ENCODE measurements at regions not wholly inside any gene's neighbourhood (a gene's known extent, or its start where the extent isn't known, plus 50 kb on each side); places are given as distances from the start of the nearest gene placed in this dataset.

- DNase-seq, result no peak
Observed at GRCh38 chr3:165444745-165445144, 248.6 kb upstream of the SLITRK3 start.

GRCh38 chr3:165443664-165444063, 247.5 kb upstream of the SLITRK3 start:
- no peak for DNase-seq

GRCh38 chr3:165442061-165442460, 245.9 kb upstream of the SLITRK3 start:
- no peak for DNase-seq

- DNase-seq, result no peak
Observed at GRCh38 chr3:165440380-165440779, 244.2 kb upstream of the SLITRK3 start.

- no peak for DNase-seq
Observed at GRCh38 chr3:165439765-165440164, 243.6 kb upstream of the SLITRK3 start.

GRCh38 chr3:165434516-165434915, 238.3 kb upstream of the SLITRK3 start:
- DNase-seq, result no peak

DNA sequence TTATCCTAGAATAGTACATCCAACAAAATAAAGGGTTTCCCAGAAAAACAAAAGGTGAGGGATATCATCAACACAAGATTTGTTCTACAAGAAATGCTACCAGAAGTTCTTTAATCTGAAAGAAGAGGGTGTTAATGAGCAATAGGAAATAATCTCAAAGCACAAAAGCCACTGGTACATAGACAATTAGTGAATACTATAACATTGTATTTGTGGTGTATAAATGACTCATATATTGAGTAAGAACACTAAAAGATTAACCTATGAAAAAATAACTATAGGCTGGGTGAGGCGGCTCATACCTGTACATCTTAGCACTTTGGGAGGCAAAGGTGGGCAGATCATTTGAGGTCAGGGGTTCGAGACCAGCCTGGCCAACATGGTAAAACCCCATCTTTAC, 210.2 kb upstream of the SLITRK3 start:
- DNase-seq, result no peak

- no peak for DNase-seq
Observed at GRCh38 chr3:165404357-165405027, 208.3 kb upstream of the SLITRK3 start.

DNA sequence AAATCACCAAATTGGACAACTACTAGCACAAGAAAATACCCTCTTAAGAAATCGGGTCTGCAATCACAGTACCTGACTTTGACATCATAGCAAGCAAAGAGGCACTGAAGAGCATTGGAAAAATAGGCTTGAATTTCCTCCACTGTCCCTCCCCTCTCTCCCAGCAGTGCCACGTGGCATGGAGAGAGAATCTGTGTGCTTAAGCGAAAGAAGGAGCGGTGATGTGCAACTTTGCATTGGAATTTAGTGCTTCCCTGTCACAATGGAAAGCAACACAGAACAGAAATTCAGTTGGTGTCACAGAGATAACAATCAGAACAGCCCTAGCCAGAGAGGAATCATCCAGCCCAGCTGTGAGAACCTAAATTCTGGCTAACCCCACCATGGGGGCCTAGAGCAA, 207.5 kb upstream of the SLITRK3 start:
- DNase-seq, result no peak

DNA sequence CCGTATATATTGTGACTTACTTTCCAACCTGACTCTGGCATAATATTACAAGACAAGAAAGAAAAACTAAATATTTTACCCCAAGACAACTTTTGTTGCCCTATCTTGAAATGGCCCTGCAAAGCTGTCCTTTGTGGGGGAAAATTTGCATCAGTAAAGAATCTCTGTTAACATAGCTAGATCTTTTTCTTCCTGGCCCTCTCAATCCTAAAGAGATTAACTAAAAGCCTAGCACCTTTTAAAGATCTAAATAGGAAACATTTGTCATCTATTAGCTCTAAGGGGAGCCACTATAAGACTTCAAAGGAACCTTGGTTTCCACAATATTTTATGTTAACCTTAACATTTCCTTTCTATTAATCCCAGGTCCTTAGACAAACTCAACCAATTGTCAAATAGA, 199.0 kb upstream of the SLITRK3 start:
- DNase-seq, result no peak

- no peak for DNase-seq
Observed at GRCh38 chr3:165393461-165393860, 197.3 kb upstream of the SLITRK3 start.

DNA sequence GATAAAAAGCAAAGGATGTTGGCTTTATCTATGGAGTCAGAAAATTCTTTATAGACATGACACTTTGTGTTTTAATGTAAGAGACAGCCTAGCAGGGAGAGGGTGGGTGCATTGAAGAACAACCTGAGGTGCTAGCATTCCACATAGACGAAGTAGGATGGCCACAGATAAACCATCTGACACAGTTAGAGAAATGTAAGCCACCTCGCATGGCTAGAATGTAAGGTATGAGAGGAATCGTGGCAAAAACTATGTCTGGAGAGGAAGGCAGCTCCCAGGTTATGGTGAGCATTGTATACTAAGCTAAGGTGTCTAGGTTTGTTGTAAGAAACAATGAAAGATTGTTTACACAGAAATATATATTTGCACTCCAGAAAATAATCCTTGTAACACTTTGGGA, 194.0 kb upstream of the SLITRK3 start:
- DNase-seq, result no peak

GRCh38 chr3:165389653-165390052, 193.5 kb upstream of the SLITRK3 start:
- no peak for DNase-seq

GRCh38 chr3:165389064-165389463, 192.9 kb upstream of the SLITRK3 start:
- no peak for DNase-seq

DNA sequence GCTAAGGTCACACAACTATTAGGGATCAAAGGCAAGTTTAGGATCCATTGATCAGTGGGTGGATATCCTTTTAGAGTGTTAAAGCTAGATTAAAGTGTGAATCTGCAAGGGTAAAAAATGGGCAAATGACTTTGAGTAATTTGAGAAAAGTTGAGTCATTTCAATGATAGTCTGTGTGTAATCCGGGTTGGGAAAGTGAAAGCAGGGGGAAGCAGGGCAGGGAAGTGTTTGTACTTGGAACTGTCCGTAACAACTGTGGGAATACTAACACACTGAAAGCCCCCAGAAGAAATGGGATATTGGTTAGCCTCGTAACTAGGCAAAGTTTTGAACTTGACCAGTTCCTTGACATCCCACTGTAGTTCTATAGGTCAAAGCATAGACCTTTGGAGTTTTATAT, 187.2 kb upstream of the SLITRK3 start:
- no peak for DNase-seq

- no peak for DNase-seq
Observed at GRCh38 chr3:165382672-165383071, 186.5 kb upstream of the SLITRK3 start.

GRCh38 chr3:165378761-165379160, 182.6 kb upstream of the SLITRK3 start:
- no peak for DNase-seq

DNA sequence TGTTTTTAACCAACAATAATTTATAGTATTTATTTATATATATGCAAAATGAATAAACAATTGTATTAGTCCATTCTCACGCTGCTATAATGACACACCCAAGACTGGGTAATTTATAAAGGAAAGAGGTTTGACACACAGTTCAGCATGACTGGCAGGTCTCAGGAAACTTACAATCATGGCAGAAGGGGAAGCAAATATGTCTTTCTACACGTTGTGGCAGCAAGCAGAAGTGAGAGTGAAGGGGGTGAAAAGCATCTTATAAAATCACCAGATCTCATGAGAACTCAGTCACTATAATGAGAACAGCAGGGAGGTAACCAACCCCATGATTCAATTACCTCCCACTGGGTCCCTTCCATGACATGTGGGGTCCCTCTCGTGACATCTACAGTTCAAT, 162.8 kb upstream of the SLITRK3 start:
- DNase-seq, result no peak

DNA sequence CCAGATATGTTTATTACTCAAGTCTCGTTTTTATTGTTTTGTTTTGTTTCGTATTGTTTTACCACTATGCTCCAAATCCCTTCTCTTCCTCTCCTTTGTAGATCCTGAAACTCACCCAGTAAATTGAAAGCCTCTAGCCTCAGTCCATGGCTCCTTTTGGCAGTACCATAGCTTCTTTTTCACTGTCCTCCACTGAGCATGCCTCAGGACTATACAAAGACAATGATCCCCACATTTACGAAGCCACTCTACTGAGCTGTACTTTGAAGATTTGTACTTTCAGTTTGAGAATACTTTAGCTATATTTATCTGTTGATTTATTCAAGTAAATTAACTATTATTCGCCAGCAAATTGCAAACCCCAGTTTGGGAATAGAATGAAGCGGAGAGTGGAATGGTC, 159.1 kb upstream of the SLITRK3 start:
- DNase-seq, result no peak

DNA sequence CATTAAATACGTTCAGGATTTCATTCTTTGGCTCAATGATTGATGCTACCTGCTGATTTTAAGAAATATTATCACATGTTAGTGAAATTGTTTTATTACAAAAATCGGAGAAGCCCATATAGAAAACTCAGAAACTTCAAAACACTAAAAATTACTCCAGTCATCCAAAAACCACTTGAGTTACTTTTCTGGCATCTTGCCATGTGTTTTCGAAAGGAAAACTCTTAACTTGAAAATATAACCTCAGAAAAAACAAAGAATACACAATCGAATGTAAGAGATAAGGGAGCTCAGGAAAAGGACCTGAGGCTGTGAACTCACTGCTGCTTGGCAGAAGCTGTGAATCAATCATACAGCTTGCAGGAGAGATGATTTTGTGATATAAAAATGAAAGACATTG, 151.3 kb upstream of the SLITRK3 start:
- DNase-seq, result no peak

DNA sequence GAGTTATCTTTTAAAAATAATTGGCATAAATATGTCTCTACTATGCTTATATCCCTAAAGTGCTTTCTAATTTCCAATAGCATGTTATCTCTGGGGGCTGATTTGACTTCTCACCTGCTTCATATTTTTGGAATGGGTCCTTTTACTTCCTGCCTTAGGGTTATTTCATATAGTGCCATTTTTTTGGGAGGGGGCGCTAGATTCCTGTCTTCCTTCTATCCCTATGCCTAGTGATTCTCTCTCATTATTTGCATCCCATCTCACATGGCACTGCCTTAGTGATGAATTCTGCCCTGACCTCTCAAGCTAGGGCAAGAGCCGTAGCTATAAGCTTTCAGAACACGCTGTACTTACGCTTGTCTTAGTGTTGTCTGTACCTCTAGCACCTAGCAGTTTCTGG, 150.3 kb upstream of the SLITRK3 start:
- no peak for DNase-seq

- DNase-seq, result no peak
Observed at GRCh38 chr3:165343185-165343584, 147.0 kb upstream of the SLITRK3 start.

DNA sequence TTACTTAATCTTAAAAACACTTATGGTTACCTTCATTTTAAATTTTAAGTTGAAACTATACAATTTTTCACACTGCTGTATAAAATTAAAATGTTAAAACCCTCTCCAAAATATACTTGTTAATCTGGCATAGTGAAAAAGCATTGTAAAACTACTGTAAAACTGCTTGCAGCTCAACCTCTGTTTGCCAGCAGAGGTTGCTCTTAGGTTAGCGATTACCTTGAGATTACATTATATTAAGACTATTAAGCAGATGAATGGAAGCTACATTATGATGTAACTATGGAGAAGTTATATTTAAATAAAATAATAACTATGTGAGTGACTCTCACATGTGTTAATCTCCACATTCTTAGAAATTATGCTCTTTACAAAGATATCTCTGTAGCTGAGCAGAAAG, 143.6 kb upstream of the SLITRK3 start:
- no peak for DNase-seq

- DNase-seq, result no peak
Observed at GRCh38 chr3:165336786-165337185, 140.6 kb upstream of the SLITRK3 start.

Data from SHP77 treated with DMSO at 0.1 percent for 48 hours (cell line).